Ovary (tissue), 7 donors: ENCODE measurements at regions not wholly inside any gene's neighbourhood (a gene's known extent, or its start where the extent isn't known, plus 50 kb on each side); places are given as distances from the start of the nearest gene placed in this dataset.
A peak's percentile ranks its signal among the peaks of the same experiment; 100 is the strongest.

Source experiments
- DNase-seq, 5 donors: peaks; one replicate each; pipeline ENCODE4 v3.0.0-alpha.2; 2019 to 2020
- H3K27ac ChIP-seq, 2 donors: fragments of 200-600 bp; one replicate each; pipeline versions ENCODE4 v1.5.1 to v1.8.0; 2019 to 2022
- H3K27me3 ChIP-seq: fragments of 200-600 bp; one replicate; pipeline ENCODE4 v1.8.0; 2022
- H3K36me3 ChIP-seq: fragments of 200-600 bp; sonication (generic); one replicate; pipeline ENCODE4 v1.5.1; 2019
- H3K4me1 ChIP-seq: one replicate; pipeline ENCODE4 v1.8.1; 2013; ENCODE audit warnings: mild to moderate bottlenecking, moderate library complexity; ENCODE audit not compliant: insufficient read depth
- H3K4me3 ChIP-seq: fragments of 200-600 bp; sonication (generic); one replicate; pipeline ENCODE4 v1.5.1; 2017
- H3K9me3 ChIP-seq, 2 donors: fragments of 200-600 bp in 1 of 2; sonication (generic) in 1 of 2; one replicate each; pipeline versions ENCODE4 v1.5.1 to v1.8.1; 2013 to 2019; ENCODE audit warnings: mild to moderate bottlenecking in 1 of 2, moderate library complexity in 1 of 2
- CTCF ChIP-seq, 3 donors: fragments of 450-650 bp in 2 of 3; fragments of 200-600 bp in 1 of 3; IDR thresholded peaks; one replicate each; pipeline versions ENCODE4 v1.5.1 to v1.8.0; 2016 to 2022; ENCODE audit warnings: antibody characterized with exemption in 3 of 3, mild to moderate bottlenecking in 1 of 3
- EP300 ChIP-seq: sonication (generic); formaldehyde crosslinking; IDR thresholded peaks from one replicate; pipeline ENCODE4 v1.6.1; 2017; ENCODE audit warnings: antibody characterized with exemption
- POLR2A ChIP-seq: fragments of 450-650 bp; IDR thresholded peaks from one replicate; pipeline ENCODE4 v1.6.1; 2017; ENCODE audit warnings: antibody characterized with exemption, mild to moderate bottlenecking, moderate library complexity
- WGBS, 3 donors: extraction: QIAGEN DNeasy Blood & Tissue Kit in 1 of 3; methylation state at CpG; one replicate each; pipeline versions ENCODE4 v1.1.5 to v1.1.7; 2013 to 2017; 5-methylcytosine and 5-hydroxymethylcytosine counted together
- intact Hi-C, 4 donors: fragments of 100-400 bp; cut with DNase I; formaldehyde crosslinking; loops; one replicate each; pipeline versions ENCODE4 v1.11.0 to v1.15.1; 2022 to 2023
- donor health status: DM: no; HTN: no; CAD: no; lungs with moderate emphysema.
- donor health status: DM: no; HTN: no; CAD: no.
- donor health status: Bipolar disorder and iron deficiency.
- donor health status: DM: no; HTN: no; CAD: no.
- donor health status: DM: yes; HTN: yes; CAD: no.

DNA sequence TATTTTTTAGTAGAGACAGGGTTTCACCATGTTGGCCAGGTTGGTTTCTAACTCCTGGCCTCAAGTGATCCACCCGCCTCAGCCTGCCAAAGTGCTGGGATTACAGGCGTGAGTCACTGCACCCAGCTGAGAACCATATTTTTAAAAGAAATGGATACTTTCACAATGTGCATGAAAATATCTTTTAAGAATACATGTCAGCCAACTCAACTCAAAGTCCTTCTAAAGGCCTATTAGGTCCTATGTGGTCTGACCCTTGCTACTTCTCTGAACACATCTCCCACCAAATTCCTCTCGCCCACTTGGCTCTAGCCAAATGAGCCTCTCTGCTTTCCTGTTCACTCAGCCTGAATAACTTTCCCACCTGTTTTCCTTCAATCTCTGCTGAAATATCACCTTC is 119.6 kb downstream of the MTX2 start:
- no peak overlapping the region for H3K4me3 ChIP-seq
- no peak for TF ChIP-seq CTCF (IDR thresholded peaks at IDR 0.05)
- TF ChIP-seq EP300: no peak
- no peak for TF ChIP-seq POLR2A
- peaks cover 6% of the 10 kb centered on the region for H3K4me1 ChIP-seq
- no peak for DNase-seq
- 82 to 95% (median 82%) methylated on average over 3 of the region's 3 CpGs for WGBS, 3 donors
- no peaks in the 10 kb centered on the region for H3K27me3 ChIP-seq
- intact Hi-C loops: no loop called here
- no peaks in the 10 kb centered on the region for H3K36me3 ChIP-seq
- no peaks in the 10 kb centered on the region for H3K9me3 ChIP-seq
- H3K27ac ChIP-seq: no peak overlapping the region

GRCh38 chr2:176390276-176391147 is 121.3 kb downstream of the MTX2 start:
- peaks cover 6% of the 10 kb centered on the region for H3K4me1 ChIP-seq
- TF ChIP-seq POLR2A: no peak
- TF ChIP-seq CTCF (IDR thresholded peaks at IDR 0.05): no peak
- no peak for TF ChIP-seq EP300
- no peak overlapping the region for H3K4me3 ChIP-seq
- no peaks in the 10 kb centered on the region for H3K36me3 ChIP-seq
- WGBS, 3 donors: 63 to 76% (median 72%) methylated on average over 5 of the region's 5 CpGs
- intact Hi-C loops: no loop called here
- no peak for DNase-seq
- no peak overlapping the region for H3K27ac ChIP-seq
- H3K27me3 ChIP-seq: no peaks in the 10 kb centered on the region
- no peaks in the 10 kb centered on the region for H3K9me3 ChIP-seq

- no peaks in the 10 kb centered on the region for H3K27me3 ChIP-seq
- intact Hi-C loops: no loop called here
- peaks cover 6% of the 10 kb centered on the region for H3K4me1 ChIP-seq
- WGBS, 3 donors: 79 to 95% (median 85%) methylated on average over 1 of the region's 1 CpG
- TF ChIP-seq EP300: no peak
- TF ChIP-seq CTCF (IDR thresholded peaks at IDR 0.05): no peak
- no peak for TF ChIP-seq POLR2A
- H3K36me3 ChIP-seq: no peaks in the 10 kb centered on the region
- no peak overlapping the region for H3K27ac ChIP-seq
- DNase-seq: no peak
- no peak overlapping the region for H3K4me3 ChIP-seq
- H3K9me3 ChIP-seq: no peaks in the 10 kb centered on the region
Observed at GRCh38 chr2:176391148-176391419, 121.8 kb downstream of the MTX2 start.

DNA sequence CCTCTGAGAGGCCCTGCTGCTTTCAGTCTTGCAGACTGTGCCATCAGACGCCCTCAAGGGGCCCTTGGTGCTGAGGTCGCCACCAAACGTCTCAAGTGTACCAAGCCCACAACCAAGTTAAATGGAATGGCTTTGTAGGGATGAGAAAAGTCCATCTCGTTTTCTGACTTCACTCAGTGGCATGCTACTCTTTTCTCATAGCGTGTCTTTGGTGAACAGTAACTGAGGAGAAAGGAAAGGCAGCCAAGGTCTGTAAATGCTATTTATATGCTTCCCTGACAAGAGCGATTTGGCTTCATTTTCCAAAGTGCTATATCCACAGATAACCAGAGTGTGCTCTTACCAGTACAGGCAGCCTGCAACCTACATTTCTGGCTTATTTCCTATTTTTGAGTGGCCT is 123.0 kb downstream of the MTX2 start:
- Histone ChIP-seq H3K4me3 (no peak overlapping the region), H3K4me1 (peaks cover 6% of the 10 kb centered on the region), H3K27ac (no peak overlapping the region), H3K9me3 (no peaks in the 10 kb centered on the region), H3K27me3 (no peaks in the 10 kb centered on the region), H3K36me3 (no peaks in the 10 kb centered on the region)
- WGBS, 3 donors: 30 to 46% (median 39%) methylated on average over 6 of the region's 6 CpGs
- intact Hi-C loops: no loop called here
- TF ChIP-seq POLR2A: no peak
- DNase-seq: no peak

- DNase-seq: peak in 1 of 5 donors; percentile 10
- intact Hi-C loops: no loop called here
- H3K36me3 ChIP-seq: no peaks in the 10 kb centered on the region
- WGBS, 3 donors: 40 to 70% (median 47%) methylated on average over 3 of the region's 3 CpGs
- peaks cover 6% of the 10 kb centered on the region for H3K4me1 ChIP-seq
- H3K27me3 ChIP-seq: no peaks in the 10 kb centered on the region
- TF ChIP-seq EP300 (no peak), POLR2A (no peak), CTCF (IDR thresholded peaks at IDR 0.05) (no peak)
- no peaks in the 10 kb centered on the region for H3K9me3 ChIP-seq
- H3K27ac ChIP-seq: no peak overlapping the region
- no peak overlapping the region for H3K4me3 ChIP-seq
Observed at GRCh38 chr2:176392744-176393414, 123.6 kb downstream of the MTX2 start.
